D721Med (cell line): ENCODE measurements at regions not wholly inside any gene's neighbourhood (a gene's known extent, or its start where the extent isn't known, plus 50 kb on each side); places are given as distances from the start of the nearest gene placed in this dataset.

Experiments used
- DNase-seq: peaks from one replicate; pipeline ENCODE4 v3.0.0; 2011; ENCODE audit warnings: low spot score; ENCODE audit not compliant: insufficient read length
- FAIRE-seq: peaks from 2 replicates; lab custom pipeline; 2011; peaks lifted over from hg19 to GRCh38; lab: Jason Lieb, UNC
- TF ChIP-seq, protein P1 (sequence below): IDR thresholded peaks from 2 replicates; pipeline ENCODE4 v1.5.1; 2012; ENCODE audit warnings: mild to moderate bottlenecking, control low read depth; ENCODE audit not compliant: insufficient read depth; ENCODE audit errors: missing control alignments

DNA sequence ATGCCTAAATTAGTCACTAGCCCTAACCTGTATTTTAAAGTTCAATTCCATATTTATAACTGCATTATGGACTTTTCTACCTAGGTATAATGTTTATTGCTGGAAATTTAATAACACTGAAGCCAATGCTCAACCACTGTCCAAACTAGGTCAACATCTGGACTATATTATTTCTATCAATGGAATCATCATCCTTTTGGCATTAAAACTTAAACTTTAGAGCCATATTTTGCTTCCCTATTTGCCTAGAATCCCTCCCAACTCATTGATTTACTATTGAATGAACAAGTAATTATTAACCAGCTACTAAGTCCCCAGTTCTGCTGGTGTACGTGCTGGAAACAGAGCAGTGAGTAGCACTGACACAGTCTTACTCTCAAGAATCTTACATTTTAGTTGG is 291.7 kb upstream of the SPTLC3 start:
- TF ChIP-seq, protein P1, sequence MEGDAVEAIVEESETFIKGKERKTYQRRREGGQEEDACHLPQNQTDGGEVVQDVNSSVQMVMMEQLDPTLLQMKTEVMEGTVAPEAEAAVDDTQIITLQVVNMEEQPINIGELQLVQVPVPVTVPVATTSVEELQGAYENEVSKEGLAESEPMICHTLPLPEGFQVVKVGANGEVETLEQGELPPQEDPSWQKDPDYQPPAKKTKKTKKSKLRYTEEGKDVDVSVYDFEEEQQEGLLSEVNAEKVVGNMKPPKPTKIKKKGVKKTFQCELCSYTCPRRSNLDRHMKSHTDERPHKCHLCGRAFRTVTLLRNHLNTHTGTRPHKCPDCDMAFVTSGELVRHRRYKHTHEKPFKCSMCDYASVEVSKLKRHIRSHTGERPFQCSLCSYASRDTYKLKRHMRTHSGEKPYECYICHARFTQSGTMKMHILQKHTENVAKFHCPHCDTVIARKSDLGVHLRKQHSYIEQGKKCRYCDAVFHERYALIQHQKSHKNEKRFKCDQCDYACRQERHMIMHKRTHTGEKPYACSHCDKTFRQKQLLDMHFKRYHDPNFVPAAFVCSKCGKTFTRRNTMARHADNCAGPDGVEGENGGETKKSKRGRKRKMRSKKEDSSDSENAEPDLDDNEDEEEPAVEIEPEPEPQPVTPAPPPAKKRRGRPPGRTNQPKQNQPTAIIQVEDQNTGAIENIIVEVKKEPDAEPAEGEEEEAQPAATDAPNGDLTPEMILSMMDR, result no peak
- FAIRE-seq (no peak), DNase-seq (no peak)

DNA sequence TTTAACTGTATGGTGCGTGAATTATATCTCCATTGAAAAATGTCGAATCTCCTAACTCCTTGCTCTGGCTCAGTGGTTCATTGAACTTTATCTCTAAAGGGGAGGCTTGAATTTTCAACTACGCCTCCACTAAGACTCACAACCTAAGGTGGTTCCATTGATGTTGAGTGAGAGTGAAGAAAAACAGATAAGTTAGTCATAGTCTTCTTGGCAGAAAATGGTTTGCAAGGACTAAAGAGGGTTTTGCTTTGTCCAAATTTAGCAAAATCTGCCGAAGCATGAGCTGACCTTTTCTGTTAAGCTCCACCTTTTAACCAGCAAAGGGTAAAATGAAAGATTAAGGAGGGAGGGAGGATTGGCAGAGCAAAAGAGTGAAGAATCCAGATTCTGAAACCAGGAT is 290.2 kb upstream of the SPTLC3 start:
- no peak for FAIRE-seq
- no peak for DNase-seq
- TF ChIP-seq, protein P1, result no peak

DNA sequence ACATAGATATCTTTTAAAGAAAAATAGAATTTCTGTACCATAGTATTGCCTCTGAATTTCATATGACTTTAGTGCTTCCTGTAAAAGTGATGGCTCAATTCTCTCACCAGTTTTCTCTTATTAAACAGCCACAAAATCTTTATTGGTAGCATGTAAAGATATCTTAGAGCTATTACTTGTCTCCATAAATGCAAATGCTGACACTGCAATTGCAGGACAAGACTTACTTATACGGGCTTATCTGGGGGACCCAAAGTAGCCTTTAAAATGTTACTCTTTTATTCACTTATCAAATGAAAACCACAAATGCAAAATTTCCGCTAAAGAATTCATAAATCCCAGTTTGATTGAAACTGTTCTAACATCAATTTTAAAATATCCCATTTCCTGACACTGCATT is 287.1 kb upstream of the SPTLC3 start:
- DNase-seq, result no peak
- no peak for FAIRE-seq
- TF ChIP-seq, protein P1, result no peak

DNA sequence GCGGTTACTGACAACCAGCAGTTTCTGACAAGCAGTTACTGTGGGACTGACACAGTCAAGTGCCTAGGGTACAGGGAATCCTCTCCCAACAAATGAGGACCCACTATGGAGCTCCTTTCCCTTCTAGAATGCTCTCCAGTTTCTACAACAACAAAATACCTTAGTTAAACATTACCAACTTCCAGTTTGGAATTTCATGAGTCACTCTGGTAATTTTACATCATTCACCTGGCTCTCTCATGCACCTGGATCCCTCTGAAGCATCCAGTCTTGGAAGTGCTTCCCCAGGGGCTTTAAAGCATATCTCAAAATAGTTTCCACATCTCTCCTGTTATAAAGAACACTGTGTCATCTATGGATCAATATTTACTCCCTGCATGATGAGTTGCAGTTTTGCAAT is 286.7 kb upstream of the SPTLC3 start:
- no peak for DNase-seq

DNA sequence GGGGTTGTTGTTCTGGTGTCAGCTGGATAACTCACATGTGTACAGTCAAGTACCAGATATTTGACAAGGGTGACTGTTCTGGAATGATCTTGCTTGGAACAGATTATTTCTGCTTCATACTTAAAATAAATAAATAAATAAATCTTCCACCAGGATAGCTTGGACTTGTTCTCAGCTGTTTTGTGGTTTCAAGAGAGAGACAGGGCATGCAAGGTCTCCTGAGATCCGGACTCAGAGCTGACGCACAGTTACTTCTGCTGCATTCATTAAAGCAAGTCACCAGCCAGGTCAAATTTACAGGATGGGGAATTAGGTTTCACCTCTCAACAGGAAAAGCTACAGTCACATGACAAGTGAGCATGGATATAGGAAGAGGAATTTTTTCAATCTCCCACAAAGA is 285.0 kb upstream of the SPTLC3 start:
- TF ChIP-seq, protein P1, result no peak
- DNase-seq (no peak), FAIRE-seq (no peak)

More for the DNA sequence above, 286.7 kb upstream of the SPTLC3 start:
- FAIRE-seq, result no peak
- TF ChIP-seq, protein P1, result no peak

DNA sequence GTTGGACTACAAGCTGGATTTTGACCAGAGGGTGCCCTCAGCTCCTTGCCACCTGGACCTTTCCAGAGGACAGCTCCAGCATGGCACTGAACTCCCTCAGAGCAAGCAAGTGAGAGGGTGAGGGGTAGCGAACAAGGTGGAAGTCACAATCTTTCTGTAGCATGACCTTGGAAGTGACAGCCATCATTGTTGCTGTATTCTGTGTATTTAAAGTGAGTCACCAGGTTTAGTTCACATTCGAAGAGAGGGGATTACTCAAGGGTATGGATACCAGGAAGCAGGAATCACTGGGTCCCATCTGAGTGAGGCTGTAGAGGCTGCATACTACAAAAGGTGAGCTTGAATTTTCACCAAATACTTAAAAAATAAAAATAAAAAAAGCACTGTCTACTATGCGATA is 280.0 kb upstream of the SPTLC3 start:
- DNase-seq, result no peak
- TF ChIP-seq, protein P1, result no peak
- FAIRE-seq, result no peak

DNA sequence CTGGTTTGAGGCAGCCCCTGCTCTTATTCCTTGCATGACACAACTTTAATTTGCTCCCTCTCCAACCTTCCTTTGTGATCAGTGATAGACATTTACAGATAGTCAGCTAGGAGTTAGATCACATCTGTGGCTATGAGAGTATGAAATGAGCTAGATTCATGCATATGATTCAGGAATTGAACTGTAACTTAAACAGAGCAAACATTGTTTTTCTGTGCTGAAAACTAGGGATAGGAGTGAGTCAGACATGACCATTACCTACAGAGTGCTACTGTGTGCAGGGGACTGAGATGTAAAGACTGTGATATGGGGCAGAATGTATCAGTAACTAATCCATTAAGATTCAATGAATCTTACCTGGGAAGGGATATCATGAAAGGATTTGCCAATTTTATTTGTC is 279.4 kb upstream of the SPTLC3 start:
- no peak for FAIRE-seq
- no peak for DNase-seq
- TF ChIP-seq, protein P1, result no peak
